ENCODE measurements at regions not wholly inside any gene's neighbourhood (a gene's known extent, or its start where the extent isn't known, plus 50 kb on each side); places are given as distances from the start of the nearest gene placed in this dataset.

GRCh38 chr1:82463951-82464350 is 663.2 kb downstream of the ADGRL2 start:
- no peak for TF ChIP-seq CTCF (IDR thresholded peaks at IDR 0.05)
- no peak for TF ChIP-seq POLR2A (IDR thresholded peaks at IDR 0.05)

Data from Peyer's patch (tissue), 4 donors.